Ishikawa (cell line): ENCODE measurements at regions not wholly inside any gene's neighbourhood (a gene's known extent, or its start where the extent isn't known, plus 50 kb on each side); places are given as distances from the start of the nearest gene placed in this dataset.

ENCODE experiments used
- CEBPB ChIP-seq: IDR thresholded peaks from 2 replicates; pipeline ENCODE4 v1.6.1; 2012
- CREB1 ChIP-seq: IDR thresholded peaks from 2 replicates; pipeline ENCODE4 v1.6.1; 2012; ENCODE audit warnings: low read depth
- EGR1 ChIP-seq: IDR thresholded peaks from 2 replicates; pipeline ENCODE4 v1.6.1; 2012
- EP300 ChIP-seq: IDR thresholded peaks from 2 replicates; pipeline ENCODE4 v1.6.1; 2012; ENCODE audit warnings: borderline replicate concordance
- FOXM1 ChIP-seq: IDR thresholded peaks from 2 replicates; pipeline ENCODE4 v1.6.1; 2012; ENCODE audit warnings: low read depth, borderline replicate concordance
- NFIC ChIP-seq: IDR thresholded peaks from 2 replicates; pipeline ENCODE4 v1.6.1; 2012
- RAD21 ChIP-seq: IDR thresholded peaks from 2 replicates; pipeline ENCODE4 v1.6.1; 2012; ENCODE audit warnings: low read depth
- TAF1 ChIP-seq: IDR thresholded peaks from 2 replicates; pipeline ENCODE4 v1.6.1; 2012; ENCODE audit warnings: low read depth, mild to moderate bottlenecking
- TCF12 ChIP-seq: IDR thresholded peaks from 2 replicates; pipeline ENCODE4 v1.6.1; 2012; ENCODE audit warnings: low read depth
- TEAD4 ChIP-seq: IDR thresholded peaks from 2 replicates; pipeline ENCODE4 v1.6.1; 2012
- YY1 ChIP-seq: IDR thresholded peaks from 2 replicates; pipeline ENCODE4 v1.6.1; 2012; ENCODE audit warnings: low read depth
- ZBTB7A ChIP-seq: IDR thresholded peaks from 2 replicates; pipeline ENCODE4 v1.6.1; 2012; ENCODE audit warnings: low read depth
- TF ChIP-seq, protein P1 (sequence below): IDR thresholded peaks from 2 replicates; pipeline ENCODE4 v1.6.1; 2012
- TF ChIP-seq, protein P2 (sequence below): IDR thresholded peaks from 2 replicates; pipeline ENCODE4 v1.6.1; 2012; ENCODE audit warnings: low read depth, mild to moderate bottlenecking
- TF ChIP-seq, protein P3 (sequence below): IDR thresholded peaks from 2 replicates; pipeline ENCODE4 v1.6.1; 2012

DNA sequence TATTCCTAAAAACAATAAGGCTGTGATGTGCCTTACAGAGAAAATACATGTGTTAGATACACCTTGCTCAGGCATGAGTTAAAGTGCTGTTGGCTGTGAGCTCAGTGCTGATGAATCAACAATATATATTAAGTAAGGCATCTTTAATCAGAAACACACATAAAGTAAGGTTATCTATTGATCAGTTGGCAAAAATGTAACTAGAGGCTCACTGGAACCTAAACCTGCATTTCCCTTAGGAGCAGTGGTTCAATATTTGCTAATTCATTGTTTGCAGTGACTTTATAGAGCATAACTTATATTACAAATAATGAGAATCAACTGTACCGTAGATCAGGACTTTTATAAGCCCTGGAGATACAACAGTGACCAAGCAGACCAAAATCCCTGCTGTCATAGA is 77.0 kb upstream of the CYP1B1 start:
- no peak for TF ChIP-seq CREB1
- no peak for TF ChIP-seq ZBTB7A
- TF ChIP-seq TEAD4: no peak
- TF ChIP-seq FOXM1: no peak
- no peak for TF ChIP-seq RAD21
- no peak for TF ChIP-seq TCF12
- no peak for TF ChIP-seq TAF1
- TF ChIP-seq, protein P1, sequence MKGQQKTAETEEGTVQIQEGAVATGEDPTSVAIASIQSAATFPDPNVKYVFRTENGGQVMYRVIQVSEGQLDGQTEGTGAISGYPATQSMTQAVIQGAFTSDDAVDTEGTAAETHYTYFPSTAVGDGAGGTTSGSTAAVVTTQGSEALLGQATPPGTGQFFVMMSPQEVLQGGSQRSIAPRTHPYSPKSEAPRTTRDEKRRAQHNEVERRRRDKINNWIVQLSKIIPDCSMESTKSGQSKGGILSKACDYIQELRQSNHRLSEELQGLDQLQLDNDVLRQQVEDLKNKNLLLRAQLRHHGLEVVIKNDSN: no peak
- TF ChIP-seq, protein P2, sequence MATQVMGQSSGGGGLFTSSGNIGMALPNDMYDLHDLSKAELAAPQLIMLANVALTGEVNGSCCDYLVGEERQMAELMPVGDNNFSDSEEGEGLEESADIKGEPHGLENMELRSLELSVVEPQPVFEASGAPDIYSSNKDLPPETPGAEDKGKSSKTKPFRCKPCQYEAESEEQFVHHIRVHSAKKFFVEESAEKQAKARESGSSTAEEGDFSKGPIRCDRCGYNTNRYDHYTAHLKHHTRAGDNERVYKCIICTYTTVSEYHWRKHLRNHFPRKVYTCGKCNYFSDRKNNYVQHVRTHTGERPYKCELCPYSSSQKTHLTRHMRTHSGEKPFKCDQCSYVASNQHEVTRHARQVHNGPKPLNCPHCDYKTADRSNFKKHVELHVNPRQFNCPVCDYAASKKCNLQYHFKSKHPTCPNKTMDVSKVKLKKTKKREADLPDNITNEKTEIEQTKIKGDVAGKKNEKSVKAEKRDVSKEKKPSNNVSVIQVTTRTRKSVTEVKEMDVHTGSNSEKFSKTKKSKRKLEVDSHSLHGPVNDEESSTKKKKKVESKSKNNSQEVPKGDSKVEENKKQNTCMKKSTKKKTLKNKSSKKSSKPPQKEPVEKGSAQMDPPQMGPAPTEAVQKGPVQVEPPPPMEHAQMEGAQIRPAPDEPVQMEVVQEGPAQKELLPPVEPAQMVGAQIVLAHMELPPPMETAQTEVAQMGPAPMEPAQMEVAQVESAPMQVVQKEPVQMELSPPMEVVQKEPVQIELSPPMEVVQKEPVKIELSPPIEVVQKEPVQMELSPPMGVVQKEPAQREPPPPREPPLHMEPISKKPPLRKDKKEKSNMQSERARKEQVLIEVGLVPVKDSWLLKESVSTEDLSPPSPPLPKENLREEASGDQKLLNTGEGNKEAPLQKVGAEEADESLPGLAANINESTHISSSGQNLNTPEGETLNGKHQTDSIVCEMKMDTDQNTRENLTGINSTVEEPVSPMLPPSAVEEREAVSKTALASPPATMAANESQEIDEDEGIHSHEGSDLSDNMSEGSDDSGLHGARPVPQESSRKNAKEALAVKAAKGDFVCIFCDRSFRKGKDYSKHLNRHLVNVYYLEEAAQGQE: no peak
- no peak for TF ChIP-seq EP300
- no peak for TF ChIP-seq CEBPB
- no peak for TF ChIP-seq YY1

DNA sequence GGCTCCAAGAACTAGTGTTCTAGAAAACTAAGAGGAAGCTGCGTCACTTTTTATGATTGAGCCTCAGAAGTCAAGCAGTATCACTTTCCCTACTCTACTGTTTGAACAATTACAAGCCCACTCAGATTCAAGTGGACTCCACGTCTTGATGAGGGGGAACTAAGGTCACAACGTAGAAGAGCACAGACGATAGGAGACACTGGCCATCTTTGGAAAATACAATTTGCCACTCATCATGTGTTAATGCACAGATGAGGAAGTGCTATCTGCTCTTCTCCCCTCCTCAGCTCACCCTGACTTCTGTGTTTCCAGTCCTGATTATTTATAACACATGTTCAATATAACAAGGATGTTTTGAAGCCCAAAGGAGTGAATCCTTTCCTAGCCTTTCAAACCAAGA is 76.1 kb upstream of the CYP1B1 start:
- TF ChIP-seq TCF12: no peak
- TF ChIP-seq, protein P2: no peak
- no peak for TF ChIP-seq YY1
- TF ChIP-seq TEAD4: no peak
- TF ChIP-seq EP300: no peak
- TF ChIP-seq, protein P3, sequence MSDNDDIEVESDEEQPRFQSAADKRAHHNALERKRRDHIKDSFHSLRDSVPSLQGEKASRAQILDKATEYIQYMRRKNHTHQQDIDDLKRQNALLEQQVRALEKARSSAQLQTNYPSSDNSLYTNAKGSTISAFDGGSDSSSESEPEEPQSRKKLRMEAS: no peak
- TF ChIP-seq TAF1: no peak
- TF ChIP-seq CEBPB: no peak
- TF ChIP-seq NFIC: no peak

DNA sequence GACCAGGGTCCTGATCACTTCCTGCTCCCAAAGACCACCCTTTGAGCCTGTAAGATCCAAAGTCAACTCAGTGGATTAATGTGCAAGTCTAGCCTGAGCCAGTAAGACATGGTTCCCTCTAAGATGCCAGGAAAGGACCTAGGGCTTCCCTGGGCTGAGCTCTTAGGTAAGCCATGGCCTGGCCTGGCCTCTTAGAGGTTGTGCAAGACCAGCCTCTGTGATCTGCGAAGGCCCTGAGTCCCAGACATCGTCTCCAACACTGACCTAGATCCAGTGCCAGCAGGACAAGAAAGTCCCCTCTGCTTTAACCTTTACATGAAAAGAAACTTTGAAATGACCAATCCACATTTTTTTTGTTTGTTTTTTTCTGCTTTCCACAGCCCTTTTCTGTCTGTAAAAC is 73.6 kb upstream of the CYP1B1 start:
- TF ChIP-seq TCF12: no peak
- TF ChIP-seq YY1: no peak
- TF ChIP-seq NFIC: no peak
- TF ChIP-seq, protein P3: no peak
- TF ChIP-seq FOXM1: no peak
- no peak for TF ChIP-seq ZBTB7A
- no peak for TF ChIP-seq RAD21
- no peak for TF ChIP-seq CREB1
- TF ChIP-seq, protein P2: no peak
- TF ChIP-seq, protein P1: no peak
- TF ChIP-seq EGR1: no peak
- no peak for TF ChIP-seq TEAD4
- TF ChIP-seq CEBPB: no peak
- TF ChIP-seq TAF1: no peak
- TF ChIP-seq EP300: no peak

DNA sequence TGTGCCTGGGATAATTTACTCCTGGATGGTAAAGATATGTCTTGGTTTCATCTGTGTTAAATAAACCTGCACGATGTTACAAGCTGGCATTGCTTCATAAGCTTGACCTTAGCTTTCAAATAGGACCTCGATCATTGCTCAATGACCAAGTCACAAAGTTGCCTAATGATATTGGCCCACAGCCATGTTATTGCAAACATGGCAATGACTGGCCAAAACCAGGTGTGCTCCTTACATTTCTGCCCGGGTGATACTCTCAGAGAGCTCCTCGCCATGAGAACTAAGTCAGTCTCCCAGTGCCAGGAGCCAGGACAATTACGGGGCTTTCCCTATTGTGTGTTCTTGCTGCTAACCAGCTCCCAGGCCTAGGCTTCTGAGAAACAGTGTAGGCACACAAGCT is 72.5 kb upstream of the CYP1B1 start:
- TF ChIP-seq CEBPB (peak; percentile 84), ZBTB7A (no peak)
